GM21390 (cell line): ENCODE measurements at regions not wholly inside any gene's neighbourhood (a gene's known extent, or its start where the extent isn't known, plus 50 kb on each side); places are given as distances from the start of the nearest gene placed in this dataset.
"Not testable (repeated sequence)": the region's sequence is repeated elsewhere in the genome, so short reads cannot be mapped to it uniquely, and the experiment has no call there.

Experiments
- ATAC-seq: cut with Tn5 transposase; IDR thresholded peaks from one replicate; pipeline ENCODE4 v1.9.1; 2021; ENCODE audit not compliant: unreplicated experiment

DNA sequence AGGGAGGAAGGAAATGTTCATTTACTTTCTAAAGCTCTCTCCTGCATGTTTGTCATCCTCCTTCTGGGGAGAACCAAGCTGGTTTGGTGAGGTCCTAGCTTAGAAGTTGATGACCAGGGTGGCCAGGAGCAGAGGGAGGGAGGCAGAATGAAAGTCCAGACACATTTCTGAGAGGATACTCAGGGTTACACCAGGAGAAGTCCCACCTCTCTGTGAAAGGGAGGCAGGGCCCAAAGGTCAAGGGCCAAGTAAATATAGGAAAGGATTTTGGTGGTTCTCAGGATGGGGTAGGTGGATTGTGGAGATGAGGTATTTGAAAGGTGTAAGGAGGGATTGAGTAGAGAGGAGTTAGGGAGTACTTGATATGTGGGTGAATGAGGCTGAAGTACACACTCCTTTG, 58.0 kb upstream of the FBXO11 start:
- no peak for ATAC-seq

DNA sequence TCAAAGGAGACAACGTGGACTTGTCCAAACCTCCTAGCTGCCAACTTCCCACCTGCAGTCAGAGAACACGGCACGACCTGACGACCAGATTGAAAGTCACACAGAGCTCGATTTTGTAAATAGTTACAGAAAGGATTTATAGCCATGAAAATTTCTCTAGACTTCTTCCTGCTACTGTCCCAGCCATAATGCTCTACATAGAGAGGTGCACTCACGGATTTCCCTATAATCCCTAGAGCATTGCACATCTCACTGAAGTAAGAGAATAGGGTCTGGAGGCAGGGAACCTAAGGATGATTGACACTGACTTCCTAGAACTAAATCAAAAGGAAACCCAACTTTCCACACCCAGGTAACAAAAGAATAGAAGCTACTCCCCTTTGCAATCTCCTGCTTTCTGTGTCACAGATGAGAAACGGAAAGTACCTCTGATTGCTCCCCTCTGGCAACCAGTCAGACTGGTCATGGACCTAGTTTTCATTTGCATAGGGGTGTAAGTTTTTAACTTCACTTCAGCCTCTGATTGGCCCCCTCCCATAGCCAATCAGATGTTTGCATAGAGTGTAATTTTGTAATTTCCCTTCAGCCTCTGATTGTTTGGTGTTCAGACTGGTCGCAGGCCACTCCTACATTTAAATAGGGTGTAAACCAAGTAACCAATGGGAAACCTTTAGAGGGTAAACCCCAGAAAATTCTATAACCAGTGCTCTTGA, 58.6 kb upstream of the FBXO11 start:
- ATAC-seq: no peak

DNA sequence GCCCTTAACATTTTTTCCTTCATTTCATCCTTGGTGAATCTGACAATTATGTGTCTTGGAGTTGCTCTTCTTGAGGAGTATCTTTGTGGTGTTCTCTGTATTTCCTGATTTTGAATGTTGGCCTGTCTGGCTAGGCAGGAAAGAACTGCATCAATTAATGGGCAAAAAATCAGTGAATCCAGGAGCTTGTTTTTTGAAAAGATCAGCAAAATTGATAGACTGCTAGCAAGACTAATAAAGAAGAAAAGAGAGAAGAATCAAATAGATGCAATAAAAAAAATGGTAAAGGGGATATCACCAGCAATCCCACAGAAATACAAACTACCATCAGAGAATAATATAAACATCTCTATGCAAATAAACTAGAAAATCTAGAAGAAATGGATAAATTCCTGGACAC, 70.4 kb upstream of the FBXO11 start:
- ATAC-seq: not testable (repeated sequence)

DNA sequence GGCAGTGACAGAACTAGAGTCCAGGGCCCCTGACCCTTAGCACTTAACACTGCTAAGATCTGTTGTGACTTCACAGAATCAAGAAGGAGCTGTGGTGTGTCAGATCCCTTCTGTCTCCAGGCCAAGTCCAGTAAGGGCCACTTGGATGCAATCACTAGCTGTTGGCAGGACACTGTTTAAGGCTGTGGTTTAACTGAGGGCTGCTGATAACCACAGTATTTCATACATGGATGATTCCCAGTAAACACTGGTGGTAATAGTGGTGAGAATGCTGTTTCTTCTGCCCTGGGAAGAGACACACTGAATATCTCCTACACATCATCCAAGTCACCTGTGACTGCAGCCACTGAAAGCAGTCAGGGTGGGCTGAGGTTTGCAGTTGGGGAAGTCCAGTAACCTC, 77.7 kb upstream of the FBXO11 start:
- no peak for ATAC-seq

DNA sequence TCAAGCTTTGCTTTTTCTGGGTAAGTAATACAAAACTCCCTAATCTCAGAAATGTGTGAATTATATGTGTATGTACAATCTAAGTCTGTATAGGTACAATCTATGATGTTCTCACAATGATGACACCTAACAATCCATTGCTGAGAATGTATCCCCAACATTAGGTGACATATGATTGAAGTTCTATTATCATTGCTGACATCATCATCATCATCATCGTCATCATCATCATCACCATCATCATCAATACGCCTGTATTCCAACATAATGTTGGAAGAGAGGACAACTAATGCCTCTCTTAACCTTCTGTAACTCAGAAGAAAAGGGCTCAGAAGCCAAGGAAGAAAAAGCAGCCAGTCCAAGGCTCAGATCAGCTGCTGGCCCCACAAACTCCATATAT, 84.2 kb upstream of the FBXO11 start:
- ATAC-seq: no peak

DNA sequence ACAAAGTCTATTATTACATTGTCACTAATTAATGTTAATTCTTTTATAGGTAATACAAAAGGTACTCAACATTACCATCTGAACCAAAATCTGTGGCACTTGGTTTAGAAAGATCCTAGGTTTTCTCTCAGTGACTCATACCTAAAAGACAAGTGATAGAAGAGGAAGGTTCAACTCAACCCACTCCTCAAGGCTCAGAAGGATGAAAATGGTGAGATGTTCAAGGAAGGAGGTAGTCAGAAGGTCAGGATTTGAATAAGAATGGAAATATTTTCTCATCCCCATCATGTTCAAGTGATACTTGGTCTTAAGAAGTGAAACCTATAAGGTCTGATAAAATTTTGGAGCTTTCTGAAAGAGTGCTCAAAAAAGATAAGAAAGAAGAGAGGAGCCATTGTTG, 86.4 kb upstream of the FBXO11 start:
- no peak for ATAC-seq

DNA sequence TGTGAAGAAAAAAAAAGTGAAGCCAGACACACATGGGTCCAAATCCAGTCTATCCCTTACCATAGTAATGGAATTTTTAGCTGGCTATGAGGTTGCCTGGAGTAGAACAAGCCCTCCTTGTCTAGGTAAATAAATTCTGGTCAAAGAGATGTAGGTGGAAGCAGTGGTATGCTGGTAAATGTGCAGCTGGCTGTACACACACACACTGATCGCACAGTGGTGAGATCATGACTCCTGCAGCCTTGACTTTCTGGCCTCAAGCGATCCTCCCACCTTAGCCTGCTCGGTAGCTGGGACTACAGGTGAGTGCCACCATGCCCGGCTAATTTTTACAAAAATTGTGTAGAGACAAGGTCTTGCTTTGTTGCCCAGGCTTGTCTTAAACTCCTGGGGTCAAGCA, 90.5 kb upstream of the FBXO11 start:
- no peak for ATAC-seq

DNA sequence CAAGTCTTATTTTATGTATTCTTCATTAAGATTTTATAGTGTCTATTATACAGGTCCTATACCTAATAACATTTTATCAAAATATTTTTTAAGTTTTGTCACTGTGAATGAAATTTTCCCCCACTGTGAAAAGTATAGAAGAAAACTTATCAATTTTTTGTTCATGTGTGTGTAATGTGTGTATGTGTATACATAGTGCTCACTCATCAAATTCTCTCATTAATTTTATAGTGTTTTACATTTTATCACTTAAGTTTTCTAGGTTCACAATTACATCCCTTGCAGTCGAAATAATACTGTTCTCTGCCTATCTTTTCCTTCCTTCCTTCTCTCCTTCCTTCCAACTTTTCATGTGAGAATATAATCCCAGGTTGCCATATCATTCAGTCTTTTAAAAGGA, 93.2 kb upstream of the FBXO11 start:
- ATAC-seq: no peak

DNA sequence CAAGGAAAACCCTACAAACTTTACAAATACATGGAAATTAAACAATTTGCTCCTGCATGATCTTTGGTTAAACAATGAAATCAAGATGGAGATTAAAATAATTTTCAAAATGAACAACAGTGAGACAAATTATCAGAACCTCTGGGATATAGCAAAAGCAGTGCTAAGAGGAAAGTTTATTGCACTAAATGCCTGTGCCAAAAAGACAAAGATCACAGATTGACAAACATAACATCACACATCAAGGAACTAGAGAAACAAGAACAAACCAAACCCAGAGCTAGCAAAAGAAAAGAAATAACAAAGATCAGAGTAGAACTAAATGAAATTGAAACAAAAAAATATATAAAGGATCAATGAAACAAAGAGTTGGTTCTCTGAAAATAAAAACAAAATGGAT, 95.2 kb upstream of the FBXO11 start:
- ATAC-seq: no peak

DNA sequence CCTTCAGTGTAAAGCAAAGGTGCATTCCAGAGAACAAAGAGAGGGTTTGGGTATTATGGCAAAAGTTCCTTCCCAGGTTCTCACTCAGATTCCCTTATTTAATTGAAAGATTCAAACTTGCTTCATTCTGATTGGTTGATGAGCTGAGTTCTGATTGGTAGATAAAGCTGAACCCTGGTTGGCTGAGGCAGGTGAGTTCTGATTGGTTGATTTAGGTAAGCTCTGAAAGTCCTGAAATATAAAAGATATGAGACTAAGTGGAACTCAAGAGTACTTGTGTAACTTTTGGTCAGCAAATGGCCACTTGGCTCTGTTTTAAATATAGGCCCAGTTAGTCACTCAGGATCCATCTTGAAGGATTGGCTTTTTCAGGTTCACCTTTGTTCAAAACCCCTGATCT, 99.8 kb upstream of the FBXO11 start:
- ATAC-seq: no peak

DNA sequence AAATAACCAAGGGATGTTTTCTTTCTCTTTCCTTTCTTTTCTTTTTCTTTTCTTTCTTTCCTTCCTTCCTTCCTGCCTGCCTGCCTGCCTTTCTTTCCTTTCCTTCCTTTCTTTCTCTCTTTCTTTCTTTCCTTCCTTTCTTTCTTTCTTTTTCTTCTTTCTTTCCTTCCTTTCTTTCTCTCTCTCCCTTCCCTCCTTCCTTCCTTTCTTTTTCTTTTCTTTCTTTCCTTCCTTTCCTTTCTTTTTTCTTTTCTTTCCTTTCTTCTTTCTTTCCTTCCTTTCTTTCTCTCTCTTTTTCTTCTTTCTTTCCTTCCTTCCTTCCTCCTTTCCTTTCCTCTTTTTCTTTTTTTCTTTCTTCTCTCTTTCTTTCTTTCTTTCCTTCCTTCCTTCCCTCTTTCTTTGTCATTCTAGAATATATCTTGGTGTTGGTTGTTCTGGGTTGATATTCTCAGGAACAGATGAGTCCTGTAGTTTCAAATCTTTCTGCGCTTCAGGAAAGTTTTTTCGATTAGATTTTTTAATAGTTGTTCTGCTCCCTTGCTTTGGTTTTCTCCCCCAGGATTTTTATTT, 101.5 kb upstream of the FBXO11 start:
- ATAC-seq: no peak

DNA sequence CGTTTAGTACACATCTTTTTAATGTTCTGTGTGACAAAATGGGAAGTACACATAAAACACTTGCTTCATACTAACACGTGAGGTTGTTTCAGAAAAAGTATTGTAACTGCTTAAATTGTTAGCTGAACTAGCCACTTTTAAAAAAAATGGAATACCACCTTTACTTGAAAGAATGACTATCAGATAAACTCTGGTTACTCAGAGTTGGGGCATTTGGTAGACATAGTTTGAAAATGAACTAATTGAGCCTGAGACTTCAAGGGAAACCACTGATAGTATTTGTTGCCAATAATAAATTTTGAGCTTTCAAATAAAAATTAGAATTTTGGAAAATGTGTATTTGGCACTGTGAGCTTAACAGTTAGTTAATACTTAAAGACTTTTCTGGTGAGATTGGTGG, 103.0 kb upstream of the FBXO11 start:
- ATAC-seq: no peak

DNA sequence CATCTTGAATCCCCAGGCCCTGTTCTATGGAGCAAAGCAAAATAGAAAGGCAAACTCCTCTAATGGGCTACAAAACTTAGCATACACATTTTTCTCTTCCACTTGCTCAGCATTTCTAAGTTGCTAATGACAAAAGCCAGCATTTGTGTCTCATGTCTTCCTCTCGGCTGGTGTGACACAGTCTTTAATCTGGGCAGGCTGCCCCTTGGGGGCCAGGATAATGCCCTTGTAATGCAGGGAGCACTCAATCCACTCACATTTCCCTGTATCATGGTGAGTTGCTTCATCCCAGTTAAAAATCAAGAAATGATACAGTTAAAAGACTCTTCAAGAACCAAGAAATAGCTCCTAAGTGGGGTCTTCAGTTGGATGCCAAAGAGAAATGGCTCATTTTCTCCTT, 109.1 kb upstream of the FBXO11 start:
- ATAC-seq: no peak

DNA sequence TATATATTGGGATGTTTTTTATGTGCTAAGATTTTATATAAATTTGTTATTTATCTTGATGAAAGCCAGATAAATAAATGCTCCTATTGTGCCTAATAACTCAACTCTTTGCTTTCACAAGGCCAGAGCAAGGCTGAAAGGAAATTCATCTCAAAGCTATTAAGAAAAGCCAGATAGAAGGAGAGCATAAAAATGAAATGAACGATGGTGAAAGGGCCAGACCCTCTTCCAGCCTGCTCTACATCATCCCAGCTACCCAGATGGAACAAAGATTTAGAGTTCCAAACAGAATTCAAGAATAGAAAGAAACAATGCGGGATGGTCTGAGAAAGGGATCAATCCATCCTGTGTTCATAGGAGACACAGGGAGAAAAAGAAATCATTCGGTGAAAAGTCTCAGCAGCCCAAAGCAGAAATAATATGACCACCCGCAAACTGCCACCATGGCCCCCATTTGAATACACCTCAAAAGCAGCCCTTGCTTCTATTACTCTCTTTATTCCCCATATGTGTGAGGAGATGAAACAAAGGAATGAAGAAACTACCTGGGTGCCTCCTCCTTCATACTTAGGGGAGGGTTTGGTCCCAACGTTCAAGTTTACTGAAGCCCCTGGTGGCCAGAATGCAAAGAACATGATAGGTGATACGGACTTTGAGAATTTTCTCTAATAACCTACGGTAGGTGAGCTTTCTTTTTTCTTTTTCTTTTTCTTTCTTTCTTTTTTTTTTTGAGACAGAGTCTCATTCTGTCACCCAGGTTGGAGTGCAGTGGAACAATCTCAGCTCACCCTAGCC, 110.1 kb upstream of the FBXO11 start:
- no peak for ATAC-seq

DNA sequence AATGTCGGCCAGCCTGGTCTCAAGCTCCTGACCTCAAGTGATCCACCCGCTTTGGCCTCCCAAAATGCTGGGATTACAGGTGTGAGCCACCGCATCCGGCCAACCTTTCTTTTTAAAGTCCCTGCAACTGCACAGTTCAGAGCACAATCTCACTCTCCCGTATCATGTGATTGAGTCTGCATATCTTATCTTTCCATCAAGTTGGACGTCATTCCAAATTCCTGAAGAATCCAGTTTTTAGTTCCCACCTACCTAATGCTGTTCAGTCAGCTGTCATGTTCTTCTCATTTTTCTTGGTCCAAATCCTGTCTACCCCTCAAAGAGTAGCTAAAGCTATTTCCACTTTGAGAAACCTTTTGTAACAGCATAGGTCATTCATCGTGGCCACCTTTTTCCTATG, 110.8 kb upstream of the FBXO11 start:
- ATAC-seq: no peak

DNA sequence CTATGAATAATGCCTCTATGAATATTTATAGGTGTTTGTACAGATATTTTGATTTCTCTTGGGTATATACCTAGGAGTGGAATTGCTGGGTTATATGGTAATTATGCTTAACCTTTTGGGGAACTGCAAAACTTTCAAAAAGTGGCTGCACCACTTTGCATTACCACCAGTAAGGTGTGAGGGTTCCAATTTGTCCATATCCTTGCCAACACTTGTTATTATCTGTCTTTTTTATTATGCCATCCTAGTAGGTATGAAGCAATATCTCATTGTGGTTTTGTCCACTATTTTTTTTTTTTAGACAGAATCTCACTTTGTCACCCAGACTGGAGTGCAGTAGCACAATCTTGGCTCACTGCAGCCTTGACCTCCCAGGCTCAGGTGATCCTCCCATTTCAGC, 112.2 kb upstream of the FBXO11 start:
- no peak for ATAC-seq

DNA sequence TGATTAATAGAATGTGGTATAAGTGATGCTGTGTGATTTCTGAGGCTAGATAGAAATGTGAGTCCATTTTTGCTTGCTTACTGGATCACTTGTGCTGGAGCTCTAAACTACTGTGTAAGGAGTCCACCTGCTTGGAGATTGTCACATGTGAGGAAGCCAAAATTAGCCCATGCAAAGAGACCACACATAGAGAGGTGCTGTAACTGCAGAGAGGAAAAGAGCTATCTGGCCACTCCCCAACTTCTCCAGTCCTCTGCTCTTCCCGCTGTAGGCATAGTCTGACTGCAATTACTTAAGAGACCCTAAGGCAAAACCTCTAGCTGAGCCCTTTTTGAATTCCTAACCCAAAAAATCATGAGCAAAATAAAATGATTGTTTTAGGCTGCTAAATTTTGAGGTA, 120.6 kb upstream of the FBXO11 start:
- no peak for ATAC-seq

DNA sequence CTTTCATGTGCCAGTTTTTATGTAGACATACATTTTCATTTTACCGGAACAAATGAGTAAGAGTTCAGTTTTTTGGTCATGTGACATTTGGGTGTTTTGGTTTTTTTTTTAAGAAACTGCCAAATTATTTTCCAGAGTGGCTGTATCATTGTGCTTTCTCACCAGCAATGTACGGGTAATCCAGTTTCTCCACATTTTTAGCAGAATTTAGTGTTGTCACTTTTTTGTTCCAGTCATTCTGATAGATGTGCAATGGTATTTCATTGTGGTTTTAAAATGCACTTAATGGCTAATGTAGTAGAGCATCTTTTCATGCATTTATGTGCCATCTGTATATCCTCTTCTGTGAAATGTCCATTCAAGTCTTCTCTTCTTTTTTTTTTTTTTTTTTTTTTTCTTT, 126.5 kb upstream of the FBXO11 start:
- no peak for ATAC-seq

DNA sequence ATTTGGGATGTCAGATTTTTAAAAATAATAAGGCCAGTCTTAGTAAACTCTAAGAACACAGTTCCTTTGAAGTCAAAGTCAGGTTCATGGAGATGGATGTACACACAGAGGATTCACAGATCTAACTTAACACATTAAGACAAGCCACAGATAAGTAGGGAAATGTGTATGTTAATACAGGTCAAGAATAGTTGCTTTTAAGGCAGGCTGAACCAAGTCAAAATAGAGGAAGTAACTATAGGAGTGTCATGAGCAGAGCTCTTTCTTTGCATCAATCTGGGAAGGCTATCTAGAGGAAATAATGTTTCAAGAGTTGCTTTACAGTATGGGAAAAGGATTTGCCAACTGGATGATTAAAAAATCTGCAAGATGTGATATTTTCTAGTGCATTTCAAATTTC, 128.0 kb upstream of the FBXO11 start:
- ATAC-seq: no peak

DNA sequence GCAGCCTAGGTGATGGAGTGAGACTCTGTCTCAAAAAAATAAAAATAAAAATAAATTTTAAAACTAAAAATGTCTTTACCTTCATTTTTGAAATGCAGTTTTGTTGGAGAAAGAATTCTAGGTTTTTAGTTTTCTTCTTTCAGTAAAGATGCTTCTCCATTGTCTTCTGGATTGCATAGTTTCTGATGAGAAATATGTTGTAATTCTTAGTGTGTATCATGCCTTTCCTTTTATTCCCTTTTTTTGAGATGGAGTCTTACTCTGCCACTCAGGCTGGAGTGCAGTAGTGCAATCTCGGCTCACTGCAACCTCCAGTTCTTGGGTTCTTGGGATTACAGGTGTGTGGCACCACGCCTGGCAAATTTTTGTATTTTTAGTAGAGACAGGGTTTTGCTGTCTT, 130.0 kb upstream of the FBXO11 start:
- no peak for ATAC-seq

DNA sequence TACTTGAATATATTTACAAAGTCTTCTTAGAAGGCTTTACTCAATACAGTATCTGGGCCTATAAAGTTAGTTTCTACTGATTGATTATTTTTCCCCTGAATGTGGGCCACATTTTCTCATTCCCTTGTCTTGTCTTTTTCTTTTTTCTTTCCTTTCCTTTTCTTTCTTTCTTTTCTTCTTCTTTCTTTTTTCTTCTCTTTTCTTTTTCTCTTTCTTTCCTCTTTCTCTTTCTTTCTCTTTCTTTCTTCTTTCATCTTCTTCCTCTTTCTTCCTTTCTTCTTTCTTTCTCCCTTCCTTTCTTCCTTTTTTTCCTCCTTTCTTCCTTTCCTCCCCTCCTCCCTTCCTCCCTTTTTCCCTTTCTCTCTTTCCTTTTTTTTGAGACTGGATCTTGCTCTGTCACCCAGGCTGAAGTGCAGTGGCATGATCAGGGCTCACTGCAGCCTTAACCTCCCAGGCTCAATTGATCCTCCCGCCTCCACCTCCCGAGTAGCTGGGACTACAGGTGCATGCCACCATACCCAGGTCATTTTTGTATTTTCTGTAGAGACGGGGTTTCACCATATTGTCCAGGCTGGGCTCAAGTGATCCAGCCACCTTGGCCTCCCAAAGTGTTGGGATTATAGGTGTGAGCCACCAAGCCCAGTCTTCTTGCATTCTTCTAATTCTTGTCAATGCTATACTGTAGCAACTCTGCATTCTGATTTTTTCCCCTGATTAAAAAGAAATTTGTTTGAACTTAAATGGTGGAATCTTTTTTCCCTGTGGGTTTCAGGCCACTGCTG, 133.1 kb upstream of the FBXO11 start:
- no peak for ATAC-seq
